HG03196 (cell line): ENCODE measurements at regions not wholly inside any gene's neighbourhood (a gene's known extent, or its start where the extent isn't known, plus 50 kb on each side); places are given as distances from the start of the nearest gene placed in this dataset.

Experiments
- ATAC-seq: cut with Tn5 transposase; IDR thresholded peaks from one replicate; pipeline ENCODE4 v1.9.1; 2021; ENCODE audit not compliant: unreplicated experiment

DNA sequence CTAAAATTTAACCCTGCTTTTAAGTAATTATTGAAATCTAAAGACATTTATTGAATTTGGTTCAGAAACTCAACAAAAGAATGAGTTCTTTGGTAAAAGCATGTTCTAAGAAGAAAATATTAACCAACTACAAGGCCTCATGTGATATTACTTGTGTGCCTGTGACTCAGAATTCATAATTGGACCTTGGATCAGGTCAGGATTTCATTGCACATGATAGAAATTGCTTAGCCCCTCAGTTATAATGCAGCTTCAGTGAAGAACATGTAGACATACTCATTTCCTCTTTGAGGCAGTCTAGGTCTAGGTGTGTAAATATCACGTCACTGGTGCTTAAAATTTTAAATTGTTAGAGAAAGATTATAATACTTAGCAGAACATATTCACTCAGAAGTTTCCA, 410.0 kb upstream of the SOX9 start:
- no peak for ATAC-seq

DNA sequence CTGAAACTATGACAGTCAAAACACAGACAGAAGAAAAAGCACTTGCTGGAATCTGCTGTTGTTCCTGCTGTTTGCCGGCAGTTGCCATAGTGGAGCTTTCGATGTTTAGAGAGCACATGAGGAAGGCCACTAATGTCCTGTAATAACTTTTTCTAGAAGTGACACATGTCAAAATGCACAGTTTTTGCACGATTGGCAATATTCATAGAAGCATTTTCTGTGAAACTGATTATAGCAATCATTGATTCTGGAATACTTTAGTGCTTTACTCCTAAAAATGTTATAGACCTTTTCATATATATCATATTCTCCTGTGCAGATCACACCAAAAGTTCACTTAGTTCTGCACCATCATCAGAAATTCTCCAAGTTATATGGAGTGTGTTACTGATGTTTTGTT, 407.0 kb upstream of the SOX9 start:
- ATAC-seq: no peak

DNA sequence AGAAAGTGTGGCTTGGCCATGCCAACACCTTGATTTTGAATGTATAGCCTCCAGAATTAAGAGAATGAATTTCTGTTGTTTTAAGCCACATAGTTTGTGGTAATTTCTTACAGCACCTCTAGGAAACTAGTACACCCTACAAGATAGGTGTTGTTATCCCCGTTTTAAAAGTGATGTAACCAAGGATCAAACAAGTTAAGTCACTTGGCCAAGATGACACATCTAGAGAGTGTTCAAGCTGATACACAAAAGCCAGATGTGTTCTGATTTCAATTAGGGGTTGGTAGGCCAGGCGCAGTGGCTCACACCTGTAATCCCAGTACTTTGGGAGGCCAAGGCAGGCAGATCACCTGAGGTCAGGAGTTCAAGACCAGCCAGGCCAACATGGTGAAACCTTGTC, 396.5 kb upstream of the SOX9 start:
- no peak for ATAC-seq

DNA sequence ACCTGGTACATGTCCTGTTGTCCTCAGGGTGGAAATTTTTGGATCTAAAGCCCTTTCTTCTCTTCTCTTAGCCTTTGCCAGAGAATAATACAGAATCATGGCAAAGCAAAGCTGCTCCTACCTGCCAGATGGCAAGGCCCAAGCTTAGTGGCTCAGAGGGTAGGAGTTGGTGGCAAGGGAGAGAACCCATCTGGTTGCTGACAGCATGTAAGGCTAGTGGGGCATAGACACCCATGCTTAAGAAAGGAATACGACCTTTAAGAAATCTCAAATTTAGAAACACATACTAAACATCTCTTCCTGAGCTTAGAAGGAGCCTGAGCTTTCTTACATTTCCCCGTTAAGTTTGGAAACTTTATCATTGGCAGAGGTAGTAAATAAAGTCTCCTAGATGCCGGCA, 395.0 kb upstream of the SOX9 start:
- no peak for ATAC-seq

DNA sequence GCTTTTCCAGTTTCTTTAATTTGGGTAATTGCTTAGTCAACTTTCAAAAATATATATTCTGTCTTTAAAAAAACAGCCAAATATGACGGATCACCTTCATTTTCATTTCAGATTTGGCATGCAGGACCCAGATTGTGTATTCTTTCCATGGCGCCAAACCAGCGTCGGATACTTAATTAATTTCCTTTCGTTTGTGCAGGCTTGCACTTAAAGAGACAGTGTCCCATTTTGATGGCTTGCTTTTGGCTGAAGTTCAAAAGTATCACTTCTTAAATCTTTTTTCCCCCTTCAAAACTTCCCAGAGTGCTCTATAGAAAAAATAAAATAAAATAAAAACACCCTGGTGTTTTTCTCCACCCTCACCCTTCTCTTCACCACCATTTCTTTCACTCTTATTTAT, 394.5 kb upstream of the SOX9 start:
- no peak for ATAC-seq

DNA sequence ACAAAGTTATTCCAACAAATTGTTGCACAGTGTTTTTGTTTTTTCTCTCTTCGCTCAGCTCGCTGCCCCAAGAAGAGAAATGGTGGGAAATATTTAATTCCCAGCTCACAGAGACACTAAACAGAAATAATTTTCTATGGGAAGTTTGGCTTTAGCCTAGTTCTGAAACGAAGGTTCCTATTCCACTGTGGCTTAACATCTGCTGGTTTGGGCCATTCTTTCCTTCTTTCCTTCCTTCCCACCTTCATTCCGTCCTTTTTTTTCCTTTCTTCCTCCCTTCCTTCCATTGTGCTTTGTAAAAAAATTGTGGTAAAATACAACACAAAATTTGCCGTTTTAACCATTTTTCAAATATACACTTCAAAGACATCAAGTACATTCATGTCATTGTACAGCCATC, 393.5 kb upstream of the SOX9 start:
- ATAC-seq: no peak

DNA sequence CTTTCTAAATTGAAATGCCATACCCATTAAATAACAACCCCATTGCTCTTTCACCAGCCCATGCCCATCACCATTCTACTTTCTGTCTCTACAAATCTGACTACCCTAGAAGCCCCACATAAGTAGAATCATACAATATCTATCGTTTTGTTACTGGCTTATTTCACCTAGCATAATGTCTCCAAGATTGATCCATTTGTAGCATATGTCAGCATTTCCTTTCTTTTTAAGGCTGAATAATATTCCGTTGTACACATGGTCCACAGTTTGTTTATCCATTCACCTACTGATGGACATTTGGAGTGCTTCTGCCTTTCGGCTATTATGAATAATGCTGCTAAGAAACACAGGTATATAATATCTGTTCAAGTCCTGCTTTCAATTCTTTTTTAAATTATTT, 393.1 kb upstream of the SOX9 start:
- ATAC-seq: no peak

DNA sequence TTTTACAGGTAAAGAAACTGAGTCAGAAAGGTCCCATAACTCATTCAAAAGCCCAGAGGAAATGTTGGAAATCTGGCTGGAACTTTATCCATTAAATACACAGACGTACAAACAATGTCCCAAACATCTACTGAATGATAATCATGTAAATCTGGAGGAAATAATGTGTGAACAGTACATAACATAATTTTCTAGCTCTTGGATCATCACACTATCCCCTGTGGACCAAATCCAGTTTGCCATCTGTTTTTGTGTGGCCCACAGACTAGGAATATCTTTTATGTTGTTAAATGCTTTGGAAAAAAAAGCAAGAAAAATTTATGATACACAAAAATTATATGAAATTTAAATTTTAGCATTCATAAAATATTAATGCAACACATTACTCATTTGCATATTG, 389.9 kb upstream of the SOX9 start:
- ATAC-seq: no peak

DNA sequence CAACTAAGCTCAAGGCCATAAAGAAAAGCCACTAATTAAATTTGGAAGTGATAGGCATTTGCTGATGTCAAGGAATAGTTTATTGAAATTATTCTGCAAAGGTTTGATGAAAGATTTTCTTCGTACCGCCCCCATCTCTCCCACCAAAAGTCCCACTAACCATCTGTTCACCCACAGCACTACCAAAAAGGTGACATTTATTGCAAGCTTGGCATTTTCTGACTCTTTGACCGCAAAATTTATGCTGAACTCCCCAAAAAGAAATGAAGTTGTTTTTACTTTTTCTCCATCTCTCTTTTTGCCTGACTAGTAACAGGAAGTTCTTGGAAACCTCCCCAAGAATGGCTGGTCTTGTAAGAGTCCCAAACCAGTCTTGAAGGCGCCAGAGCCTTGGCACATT, 384.9 kb upstream of the SOX9 start:
- ATAC-seq: no peak

DNA sequence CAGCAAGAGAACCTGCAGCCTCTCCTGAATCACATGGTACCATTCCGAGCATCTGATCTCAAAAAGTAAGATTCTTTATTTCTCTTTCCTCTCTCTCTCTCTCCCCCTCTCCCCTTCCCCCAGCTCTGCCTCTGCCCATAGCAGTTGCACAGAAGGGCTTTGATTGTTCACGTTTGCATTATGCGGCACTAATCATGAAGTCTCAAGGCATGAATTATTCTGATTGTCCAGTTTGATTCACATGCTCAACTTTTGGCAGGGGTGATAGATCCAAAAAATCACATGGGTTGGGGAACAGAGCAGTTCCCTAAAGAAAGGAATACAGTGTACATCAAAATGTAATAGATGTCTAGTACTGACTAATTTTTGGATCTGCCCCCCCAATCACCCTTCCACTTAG, 380.0 kb upstream of the SOX9 start:
- no peak for ATAC-seq

DNA sequence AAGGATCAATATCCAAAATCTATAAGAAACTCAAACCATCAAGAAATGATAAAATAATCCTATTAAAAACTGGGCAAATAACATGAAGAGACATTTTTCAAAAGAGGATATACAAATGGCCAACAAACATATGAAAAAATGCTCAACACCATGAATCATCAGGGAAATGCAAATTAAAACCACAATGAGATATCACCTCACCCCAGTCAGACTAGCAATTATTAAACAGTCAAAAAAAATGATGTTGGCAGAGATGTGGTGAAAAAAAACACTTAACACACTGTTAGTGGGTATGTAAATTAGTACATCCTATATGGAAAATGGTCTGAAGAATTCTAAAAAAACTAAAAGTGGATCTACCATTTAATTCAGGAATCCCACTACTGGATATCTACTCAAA, 379.0 kb upstream of the SOX9 start:
- ATAC-seq: no peak

DNA sequence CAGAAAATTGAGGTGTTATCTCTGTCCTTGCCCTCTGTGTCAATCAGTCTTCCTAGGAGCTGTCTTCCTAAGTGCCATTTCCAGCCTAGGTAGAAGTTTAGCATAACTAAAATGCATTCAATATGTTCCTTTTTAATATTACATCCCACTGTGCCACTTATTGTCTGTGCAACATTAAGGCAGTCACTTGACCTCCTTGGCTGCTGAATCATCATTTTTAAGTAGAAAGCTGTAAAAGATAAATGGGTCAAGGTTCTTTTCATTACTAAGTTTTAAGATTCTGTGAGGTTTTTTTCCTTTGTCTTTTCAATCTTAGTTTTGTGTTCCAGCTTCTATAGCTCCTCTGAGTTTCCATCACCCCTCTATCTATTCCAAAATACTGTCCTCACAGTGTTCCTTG, 371.9 kb upstream of the SOX9 start:
- no peak for ATAC-seq

DNA sequence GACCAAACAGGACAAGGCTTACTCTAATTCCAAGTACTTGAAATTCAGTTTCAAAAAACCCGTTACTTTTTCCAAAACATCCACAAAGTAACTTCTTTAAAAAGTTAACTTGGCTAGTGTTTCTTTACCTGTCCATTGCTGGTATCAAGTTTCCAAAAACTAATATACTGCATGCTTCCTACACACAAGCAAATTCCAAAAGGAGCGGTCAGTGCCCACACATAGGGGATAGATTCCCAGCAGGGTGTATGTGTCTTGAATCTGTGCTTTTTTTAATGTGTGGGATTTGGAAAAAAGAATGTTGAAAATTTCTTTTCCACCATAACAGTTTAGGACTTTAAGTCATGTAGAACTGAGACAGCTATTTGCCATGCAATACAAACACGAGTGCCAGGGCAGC, 367.8 kb upstream of the SOX9 start:
- ATAC-seq: no peak

DNA sequence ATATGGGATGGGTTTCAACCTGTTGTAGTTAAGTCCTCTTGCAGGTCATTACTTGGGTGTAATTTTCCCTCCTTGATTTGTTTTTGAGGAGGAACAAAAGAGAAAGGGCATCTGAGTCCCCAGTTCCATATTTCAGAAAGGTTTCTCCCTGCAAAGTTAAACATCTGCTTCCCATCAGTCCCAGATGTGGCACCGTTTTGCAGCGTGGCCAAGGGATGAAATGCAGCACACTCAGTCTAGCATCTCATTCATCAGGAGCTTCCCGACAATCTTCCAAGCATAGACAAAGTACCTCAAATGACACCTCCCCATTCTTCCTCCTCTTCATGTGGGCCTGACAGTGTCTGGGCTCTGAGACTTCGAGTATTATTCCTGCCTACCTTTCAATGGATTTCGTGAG, 363.7 kb upstream of the SOX9 start:
- no peak for ATAC-seq

DNA sequence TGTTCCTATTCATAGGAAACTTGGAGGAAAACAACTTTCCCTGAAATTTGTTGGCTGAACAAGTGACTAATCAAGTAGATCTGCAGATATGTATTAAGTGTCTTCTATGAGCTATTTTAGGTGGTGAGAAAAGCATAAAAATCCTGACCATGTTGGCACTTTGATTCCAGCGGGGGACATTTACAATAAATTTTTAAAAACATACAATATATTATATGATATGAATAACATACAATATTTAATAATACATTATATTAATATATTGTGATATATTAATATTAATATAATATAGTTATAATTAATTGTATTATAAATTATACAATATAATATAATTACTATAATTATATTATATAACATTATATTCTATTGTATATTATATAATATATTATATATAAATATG, 362.9 kb upstream of the SOX9 start:
- ATAC-seq: no peak

DNA sequence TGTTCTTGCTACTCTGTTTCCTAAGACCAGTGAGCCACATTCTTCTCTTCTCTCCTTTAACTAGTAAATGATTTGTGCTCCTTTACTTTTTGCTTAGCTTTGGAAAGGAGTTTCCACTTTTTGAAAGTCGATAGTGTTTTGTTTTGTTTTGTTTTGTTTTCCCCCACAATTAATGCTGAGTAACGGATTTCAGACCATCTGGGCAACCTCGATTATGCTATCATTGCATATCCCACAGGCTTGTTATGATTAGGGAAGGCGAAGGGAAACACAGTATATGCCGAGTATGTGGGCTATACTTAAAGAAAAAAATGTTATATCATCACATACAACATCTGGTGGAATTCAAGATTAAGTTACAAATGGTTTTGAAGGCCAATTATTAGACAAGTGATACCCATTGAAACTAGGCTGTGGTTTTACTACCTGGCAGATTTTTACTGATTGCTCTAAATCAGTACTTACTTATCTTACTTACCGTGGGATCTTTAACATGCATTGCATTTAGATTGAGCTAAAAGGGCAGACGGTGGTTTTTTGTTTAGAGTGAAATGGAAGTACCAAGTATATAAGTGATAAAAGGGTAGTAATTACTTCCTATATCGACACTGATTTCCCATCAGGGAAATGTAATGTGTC, 361.3 kb upstream of the SOX9 start:
- no peak for ATAC-seq

DNA sequence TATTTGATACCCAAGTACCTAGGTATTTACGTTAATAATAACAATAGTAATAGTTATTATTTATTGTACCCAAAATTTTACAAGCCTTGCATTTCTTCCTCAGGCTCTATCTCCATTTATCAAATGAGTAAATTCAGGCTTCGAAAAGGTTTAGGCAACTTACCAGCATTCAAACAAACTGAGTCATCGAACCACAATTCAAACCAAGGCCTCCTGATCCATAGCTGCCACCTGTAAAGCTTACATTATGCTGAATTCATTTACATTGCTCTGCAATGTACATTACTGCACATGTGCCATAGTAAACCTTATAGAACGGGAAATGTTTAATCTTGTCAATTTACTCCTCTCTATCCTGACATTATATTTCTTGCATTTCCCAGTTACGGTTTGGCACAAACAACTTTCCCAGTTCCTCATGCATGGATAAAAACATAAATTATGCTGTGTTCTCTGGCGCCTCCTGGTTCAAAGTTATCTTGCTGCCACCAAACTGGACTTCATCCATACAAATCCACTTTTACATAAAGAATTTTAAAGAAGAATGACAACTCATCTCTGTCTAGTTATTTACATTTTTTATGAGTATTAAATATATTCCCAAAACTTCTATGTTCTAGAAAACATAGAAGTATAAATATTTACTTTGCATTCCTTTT, 360.6 kb upstream of the SOX9 start:
- no peak for ATAC-seq

DNA sequence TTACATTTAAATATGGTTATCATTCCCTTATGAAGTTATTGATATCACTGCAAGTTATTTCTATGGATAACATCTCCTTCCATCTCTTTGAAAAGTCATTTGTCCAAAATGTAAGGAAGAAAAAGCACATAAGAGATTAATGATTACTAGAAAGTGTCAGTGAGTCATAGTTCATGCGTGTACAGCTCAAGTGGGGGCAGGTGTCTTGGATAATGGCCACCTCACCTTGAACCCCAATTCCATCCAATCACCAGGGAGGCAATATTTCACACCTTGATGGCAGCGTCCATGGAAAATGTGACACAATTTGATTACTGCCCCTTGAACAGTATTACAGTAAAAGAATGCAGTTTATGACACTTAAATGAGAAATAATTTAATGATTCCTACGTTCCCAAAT, 358.3 kb upstream of the SOX9 start:
- no peak for ATAC-seq

DNA sequence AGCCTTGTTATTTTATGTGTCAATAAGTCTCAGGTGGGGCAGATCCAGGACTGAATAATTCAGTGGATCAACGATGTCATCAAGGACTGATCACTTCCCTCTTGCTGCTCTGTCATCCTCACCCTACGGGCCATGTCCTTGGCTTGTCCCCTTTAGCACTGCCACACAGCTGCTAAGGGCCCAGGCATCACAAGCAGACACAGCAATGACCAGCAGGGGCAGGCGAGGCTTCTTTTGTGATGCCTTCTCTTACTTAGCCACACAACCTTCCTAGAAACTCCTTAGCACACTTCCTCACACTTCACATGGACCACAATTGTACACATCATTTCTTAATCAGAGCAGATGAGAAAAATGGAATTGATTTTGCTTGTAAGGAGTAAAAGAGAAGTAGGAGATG, 356.3 kb upstream of the SOX9 start:
- ATAC-seq: no peak

DNA sequence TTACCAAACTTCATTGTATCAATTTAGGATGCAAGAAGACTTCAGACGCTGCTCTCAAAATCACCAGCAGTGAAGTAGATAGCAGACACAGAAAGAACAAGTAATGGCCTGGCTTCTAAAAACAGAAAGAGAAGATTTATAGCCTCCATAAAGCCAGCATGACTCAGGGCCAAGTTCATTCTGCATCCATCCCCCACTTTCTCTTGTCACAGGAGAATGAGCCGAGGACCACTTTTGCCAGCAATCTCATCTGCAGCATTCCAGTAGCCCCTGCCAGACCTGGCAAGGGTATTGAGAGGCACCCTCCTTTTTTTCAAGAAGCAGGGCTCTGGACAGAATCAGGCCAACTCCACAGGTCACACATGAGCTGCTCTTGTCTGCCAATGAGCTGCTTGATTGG, 355.4 kb upstream of the SOX9 start:
- ATAC-seq: no peak

DNA sequence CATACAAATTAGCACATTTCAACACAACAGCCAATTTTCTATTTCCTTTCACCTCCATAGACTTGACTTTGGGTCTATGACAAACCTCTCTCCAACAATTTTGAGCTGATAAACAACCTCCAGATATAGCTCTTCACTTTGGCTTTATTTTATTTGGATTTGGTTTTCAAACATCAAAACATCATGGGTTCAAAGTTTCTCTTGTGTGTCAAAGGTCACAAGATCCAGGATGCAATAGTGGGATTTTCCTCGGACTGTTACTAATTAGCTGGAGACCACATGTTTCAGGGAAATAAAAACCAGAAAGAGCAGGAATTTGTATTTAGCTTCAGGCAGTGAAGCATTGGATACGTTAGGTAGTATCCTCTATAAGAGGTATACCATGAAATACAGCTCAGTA, 351.0 kb upstream of the SOX9 start:
- no peak for ATAC-seq

DNA sequence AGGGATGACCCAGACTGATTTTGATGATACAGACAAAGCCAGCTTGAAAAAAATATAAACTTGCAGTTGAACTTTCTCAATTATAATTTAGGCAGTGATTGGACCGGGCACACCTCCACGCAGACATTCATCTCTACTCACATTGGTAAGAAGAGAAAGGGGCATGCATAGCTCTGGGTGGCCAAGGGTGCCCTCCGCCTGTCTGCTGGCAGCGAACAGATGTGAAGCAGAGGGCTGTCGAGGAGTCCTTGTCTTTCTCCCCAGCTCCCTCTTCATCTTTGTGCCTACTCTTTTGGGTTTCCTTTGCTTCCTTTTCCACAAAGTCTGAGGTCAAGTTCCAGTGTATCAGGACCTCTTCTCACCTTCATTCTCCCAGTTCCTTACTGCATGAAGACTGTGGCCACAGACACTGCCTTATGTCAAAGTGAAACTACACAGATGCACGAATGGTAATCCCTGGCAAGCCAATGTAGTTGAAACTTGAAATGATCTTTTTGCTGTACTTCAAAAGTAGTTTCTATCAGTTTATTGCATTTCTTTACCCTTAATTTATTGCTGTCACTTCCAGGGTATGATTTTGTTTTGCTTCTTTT, 343.7 kb upstream of the SOX9 start:
- ATAC-seq: no peak

DNA sequence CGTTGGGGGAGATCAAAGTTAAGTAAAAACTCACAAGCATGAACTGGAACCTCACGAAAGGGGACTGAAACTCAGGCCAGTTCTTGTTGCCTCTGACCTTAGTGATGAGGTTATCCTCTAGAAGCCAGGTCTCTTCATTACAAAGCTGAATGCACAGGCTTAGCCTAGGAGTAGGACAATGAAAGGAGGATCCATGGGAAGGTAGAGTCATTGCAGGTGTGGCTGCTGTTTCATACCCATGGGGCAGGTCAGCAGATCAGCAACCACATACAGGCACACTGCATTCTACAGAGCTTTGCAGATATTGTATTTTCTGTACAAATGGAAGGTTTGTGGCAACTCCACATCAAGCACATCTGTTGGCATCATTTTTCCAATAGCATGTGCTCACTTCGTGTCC, 341.3 kb upstream of the SOX9 start:
- ATAC-seq: no peak
